ENCODE measurements at regions not wholly inside any gene's neighbourhood (a gene's known extent, or its start where the extent isn't known, plus 50 kb on each side); places are given as distances from the start of the nearest gene placed in this dataset.

DNA sequence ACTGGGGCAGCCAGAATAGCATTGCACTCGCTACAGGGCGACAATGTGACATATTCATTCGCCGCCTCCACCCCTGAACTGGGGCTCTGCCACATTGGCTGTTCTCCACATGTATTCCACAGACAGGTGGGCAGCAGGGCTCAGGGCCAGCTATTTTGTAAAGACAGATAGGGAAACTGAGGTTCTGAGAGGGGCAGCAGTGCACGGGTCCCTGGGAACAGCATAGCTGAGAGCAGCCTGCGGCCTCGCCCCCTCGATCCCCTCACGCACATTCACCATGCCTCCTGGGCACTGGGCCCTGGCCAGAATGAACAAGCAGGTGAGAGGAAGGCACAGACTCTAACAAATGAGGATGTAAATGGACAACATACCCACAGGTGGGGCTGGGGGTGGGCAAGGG lies 75.0 kb upstream of the SPATA12 start:
- DNase-seq (ENCODE audit: low read depth) = no peak

DNA sequence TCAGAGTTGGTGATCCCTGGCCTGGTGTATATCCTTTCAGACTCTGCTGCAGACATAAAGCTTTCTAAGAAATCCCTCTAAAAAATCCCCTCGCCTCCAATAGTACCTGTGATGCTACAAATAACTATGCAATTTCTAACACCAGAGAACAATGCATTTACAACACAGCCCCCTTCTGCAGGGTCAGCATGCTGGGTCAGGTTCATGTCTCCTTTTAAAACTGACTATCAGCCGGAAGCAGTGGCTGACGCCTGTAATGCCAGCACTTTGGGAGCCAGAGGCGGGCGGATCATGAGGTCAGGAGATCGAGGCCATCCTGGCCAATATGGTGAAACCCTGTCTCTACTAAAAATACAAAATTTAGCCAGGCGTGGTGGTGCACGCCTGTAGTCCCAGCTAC lies 77.0 kb upstream of the SPATA12 start:
- DNase-seq (ENCODE audit: low read depth) = no peak

DNA sequence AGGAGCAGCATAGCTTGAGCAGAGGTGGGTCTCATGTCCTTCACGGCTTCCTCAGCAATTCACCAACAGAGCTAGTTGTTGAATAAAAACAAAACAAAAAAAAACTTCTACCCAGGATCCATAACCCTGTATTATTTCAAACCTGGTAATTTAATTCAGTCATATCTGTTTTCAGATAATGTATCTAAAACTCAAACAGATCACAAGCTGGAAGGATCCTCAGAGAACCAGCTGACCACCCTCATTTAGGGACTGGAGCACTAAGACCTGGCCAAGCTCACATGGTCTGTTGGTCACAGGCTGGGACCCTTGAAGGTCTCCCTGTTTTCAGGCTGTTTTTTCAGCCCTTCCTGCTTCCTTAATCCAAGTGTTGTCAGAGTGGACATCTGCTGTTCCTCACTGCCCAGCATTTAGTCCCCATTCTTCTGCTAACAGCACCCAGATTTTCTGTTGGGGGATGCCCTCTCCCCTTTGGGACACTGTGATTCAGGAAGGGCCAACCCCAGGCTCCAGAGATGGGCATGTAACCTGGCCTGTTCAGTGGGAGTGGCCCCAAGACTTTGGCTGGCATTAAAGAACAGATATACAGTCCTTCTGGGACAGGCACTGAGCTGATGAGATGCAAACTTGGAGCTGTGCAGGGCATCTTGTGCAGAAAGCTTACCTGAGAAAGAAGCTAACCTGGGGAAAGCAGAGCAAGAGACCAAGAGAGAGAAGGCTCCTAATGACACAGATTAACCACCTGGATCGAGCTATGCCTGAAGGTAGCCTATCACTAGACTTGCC lies 78.8 kb upstream of the SPATA12 start:
- DNase-seq (ENCODE audit: low read depth) = no peak

DNA sequence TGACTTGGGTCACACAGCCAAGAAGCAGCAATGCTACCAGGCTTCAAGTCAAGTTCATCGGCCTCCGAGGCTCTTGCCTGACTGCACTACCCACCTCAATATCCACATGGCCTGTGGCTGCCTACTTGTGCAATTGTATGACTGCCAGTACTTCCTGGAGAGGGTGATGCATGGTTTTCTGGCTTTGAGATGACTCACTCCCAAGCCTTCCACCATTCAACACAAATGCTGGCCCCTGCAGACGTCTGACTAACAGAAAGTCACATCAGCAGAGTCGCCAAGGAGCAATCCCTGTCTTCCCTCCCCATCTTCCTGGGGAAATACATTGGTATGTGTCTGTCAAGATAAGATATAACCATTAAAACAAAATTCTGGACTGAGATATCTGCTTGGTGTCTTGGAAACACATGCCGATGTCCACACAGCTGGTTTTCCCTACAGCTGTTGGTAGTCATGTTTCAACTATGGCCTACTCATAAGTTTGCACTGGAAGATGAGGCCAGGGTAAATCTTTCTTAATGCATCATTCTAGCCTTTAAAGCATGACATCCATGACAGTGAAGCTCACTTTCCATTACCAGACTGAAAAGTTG lies 79.6 kb upstream of the SPATA12 start:
- peak; percentile 52 for DNase-seq (ENCODE audit: low read depth)

DNA sequence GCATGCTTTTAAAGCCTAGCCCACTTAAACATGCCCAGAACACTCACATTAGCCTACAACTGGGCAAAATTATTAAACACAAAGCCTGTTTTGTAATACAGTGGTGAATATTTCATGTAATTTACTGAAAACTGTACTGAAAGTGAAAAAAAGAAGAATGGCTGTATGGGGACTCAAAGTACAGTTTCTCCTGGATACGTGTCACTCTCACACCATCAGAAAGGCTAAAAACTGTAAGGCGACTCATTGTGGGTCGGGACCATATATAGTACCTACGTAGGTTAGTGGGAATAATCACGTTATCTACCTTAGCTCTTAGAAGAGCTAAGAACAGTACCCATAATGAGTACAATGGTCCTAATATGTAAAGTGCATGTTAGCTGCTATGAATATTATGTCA lies 80.2 kb upstream of the SPATA12 start:
- DNase-seq (ENCODE audit: low read depth) = no peak

DNA sequence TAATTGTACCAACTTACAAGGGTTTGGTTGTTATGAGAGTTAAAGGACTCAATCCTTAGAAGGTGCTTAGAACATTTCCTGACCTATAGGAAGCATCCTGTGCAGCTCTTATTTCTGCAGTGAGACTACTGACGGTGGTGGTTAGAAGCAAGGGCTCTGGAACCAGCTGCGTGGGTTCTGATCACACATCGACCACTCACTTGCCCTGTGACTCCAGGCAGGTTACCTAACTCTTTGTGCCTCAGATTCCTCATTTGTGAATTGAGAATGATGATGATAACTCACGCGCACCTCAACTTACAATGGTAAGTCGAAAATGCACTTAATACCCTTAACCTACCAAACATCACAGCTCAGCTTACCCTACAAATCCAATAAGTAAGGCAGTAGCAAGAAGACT lies 80.7 kb upstream of the SPATA12 start:
- no peak for DNase-seq (ENCODE audit: low read depth)

DNA sequence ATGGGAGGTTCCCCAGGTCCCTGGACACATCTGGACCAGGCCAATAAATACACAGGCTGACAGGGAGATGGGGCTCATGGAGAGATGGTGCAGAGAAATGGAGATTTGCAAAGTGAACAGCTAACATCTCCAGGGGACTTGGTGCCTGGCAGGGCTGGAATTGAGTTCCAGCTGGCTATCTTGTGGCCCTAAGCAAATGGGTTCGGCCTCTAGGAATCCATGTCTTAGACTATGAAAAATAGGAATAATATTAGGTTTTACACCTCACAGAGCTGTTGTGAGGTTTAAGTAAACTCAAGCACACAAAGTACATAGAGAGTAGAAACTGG lies 82.9 kb upstream of the SPATA12 start:
- DNase-seq (ENCODE audit: low read depth) = no peak

DNA sequence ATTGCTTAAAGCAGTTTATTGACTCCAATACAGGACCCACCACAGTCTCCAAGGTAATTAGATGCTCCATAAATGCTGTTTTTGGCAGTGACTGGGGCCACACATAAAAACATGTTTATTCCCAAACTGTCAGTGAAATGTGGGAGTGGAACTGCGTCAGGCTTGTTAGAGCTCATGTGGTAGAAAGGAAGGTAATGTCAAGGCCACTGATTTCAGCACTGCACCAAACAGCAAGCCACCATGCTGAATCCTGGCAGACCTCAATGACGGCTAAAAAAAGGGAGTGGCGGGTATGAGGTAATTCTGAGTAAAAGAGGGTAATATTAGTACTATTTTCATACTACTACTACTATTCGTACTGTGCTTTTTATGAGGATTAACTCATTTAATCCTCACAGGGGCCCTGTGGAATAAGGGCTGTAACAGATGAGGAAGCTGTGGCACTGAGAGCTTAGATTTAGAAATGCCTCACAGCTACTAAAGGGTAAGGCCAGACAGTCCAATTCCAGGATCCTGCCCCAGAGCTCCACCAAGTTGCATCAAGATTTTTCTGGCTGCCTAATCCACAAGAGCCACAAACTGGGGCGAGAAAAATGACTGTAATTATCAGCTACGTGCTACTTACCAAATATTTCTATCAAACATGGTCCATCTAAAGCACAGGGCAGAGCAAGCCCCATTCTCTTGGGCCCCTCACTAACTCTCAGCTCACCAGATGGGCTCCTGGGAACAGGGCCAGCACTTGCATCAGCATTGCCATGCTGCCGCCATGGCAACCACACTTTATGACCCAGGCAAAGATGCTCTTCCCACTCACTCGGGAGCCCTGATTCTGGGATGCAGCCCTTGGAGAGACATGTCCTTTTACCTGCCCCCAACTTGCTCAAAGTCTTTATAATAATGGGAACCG lies 83.6 kb upstream of the SPATA12 start:
- DNase-seq (ENCODE audit: low read depth) = no peak

DNA sequence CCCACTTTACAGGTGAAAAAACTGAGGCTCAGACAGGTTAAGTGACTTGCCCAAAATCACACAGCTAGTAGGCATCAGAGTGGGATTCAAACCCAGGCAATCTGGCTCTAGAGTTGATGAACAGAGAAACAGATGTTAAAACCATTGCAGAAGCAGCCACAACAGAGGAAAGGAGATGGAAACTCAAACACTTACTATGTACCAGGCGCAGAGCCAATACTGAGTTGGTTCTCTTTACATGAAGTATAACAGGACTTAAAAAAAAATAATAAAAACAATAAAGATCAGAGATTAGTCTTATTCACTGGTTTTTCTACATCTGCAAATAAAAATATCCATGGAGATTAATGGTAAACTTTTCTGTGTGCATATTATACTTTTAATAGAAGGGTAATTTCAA lies 84.9 kb upstream of the SPATA12 start:
- DNase-seq (ENCODE audit: low read depth) = no peak

DNA sequence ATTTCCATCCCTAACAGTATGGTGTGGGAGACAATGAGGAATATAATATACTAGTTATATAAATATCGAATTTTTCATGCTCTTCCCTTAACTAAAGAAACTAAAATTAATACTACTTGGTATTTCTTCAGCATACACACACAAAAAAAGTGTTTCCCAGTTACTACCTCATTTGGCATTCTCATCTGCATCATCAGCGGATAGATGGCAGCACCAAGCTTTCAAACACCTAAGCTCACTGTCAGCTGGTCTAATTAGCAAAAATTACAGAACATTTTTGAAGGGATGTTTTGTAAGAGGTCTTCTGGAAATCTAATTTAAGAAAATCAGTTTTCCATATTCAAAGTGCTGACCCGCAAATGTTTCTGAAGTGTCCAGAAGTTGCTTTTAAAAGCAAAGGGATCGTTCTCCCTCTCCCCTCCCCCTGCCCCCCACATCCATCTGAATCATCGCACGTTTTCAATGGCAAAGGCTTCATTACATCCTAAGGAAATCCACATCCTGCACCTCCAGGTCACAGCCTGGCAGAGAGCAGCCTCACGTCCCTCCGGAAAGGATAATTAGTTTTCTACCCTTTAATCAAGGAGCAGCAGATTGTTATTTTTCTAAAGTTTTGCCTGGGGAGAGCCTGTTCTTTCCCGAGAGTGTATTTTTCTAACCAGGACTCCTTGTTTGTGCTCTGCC lies 86.1 kb upstream of the SPATA12 start:
- no peak for DNase-seq (ENCODE audit: low read depth)

DNA sequence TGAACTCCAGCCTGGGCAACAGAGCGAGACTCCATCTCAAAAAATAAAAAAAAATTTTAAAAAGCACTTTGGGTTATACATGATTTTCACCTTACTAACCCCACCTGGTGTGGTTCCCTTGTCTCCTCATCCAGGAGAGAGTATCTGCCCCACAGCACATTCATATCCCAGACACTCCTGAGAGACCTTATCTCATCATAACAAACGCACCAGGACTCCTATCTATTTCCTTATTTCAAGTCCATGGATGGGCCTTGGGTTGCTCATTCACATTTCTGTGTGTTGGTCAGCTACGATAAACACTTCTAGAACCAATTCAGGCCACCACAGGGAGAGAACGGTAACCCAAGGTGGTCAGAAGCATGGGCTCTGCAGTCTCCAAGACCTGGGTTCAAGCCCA lies 88.6 kb upstream of the SPATA12 start:
- DNase-seq (ENCODE audit: low read depth) = no peak

DNA sequence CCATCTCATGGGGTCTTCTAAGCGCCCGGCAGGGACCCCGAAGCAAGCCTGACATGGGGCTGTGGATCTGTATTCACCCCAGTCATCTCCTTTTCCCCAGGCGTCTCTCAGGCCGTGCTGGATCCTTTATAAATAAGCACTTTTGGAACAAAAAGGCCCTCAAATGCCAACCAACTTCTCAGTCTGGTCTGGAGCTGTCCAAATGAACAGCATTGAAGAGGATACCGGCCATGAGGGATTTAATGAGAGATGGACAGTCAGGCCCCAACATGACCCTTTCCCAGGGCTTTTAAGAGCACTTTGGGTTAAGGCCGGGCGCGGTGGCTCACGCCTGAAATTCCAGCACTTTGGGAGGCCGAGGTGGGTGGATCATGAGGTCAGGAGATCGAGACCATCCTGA lies 89.2 kb upstream of the SPATA12 start:
- DNase-seq (ENCODE audit: low read depth) = no peak

DNA sequence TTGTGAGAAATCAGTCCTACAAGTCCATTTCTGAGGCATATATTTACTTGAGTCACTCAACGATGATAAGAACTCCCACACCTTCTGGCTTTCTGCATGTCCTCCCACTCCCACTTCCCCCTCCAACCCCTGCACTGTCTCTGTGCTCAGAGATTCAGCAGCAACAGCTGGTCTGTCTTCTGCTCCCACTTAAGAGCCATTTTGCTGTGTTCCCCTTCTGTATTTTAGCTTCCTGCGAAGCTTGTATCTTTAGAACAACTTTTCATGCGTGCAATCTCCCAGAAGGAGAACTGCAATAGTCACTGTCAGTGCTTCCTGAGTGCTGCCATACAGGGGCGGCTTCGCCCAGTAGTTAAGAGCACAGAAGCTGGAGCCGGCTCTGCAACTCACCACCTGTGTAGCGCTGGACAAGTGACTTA lies 90.0 kb upstream of the SPATA12 start:
- DNase-seq (ENCODE audit: low read depth) = no peak

DNA sequence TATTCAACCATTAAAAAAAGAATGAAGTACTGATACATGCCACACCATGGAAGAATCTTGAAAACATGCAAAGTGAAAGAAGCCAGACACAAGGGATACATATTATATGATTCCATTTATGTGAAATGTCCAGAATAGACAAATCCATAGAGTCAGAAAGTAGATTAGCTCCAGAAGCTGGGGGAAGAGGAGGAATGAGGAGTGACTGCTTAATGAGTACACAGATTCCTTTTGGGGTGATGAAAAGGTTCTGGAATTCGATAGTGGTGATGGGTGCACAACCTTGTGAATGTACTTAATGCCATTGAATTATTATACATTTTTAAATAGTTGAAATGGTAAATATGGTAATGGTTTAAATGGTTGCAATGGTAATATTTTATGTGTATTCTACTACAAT lies 90.6 kb upstream of the SPATA12 start:
- no peak for DNase-seq (ENCODE audit: low read depth)

DNA sequence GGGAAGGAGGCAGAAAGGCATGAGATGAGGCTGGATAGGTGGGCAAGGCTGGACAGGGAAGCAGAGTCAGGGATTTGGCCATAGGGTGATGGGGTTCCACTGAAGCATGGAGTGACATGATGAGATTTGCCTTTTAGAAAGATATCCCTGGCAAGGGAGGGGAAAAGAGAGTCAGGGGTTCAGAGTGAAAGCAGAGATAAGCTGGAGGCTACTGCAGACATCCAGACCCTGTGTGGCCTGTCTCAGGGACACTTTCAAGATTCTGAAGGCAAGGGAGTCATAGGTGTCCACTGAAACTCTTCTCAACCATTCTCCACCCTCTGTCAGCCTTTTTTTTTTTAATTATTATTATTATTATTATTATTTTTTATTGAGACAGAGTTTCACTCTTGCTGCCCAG lies 94.0 kb upstream of the SPATA12 start:
- DNase-seq (ENCODE audit: low read depth) = no peak

DNA sequence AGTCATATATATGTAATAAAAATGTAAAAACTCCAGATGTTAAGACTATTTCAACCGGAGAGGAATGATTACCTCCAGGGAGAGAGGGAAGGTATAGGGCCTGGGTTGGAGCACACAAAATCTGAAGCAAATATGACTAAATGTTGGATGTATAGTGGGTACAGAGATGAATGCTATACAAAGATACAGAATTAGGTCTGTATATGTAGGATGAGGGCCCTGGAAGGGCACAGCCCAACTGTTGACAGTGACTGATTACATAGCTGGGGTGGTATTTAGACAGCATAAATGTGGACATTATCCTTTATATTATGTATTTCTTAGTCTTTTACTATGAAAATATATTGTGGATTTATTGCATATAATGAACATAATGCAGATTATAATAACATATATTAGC lies 94.4 kb upstream of the SPATA12 start:
- DNase-seq (ENCODE audit: low read depth) = no peak

DNA sequence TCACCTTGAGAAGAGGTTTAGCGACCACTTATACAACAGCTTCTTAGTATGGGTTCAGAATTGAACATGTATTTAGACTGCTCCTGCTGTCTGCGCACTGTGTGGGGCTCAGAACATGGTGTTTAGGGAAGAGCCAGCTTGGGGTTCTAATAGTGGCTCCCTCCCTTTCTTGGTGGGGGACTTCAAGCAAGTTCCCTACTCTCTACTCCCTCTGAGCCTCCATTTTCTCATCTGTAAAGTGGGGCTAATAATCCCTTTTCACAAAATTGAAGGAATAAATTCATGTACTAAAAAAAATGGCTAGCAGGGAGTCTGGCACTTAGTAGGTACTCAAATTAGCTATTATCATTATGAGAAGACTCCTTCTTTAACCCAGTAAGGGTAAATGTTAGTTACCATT lies 97.5 kb upstream of the SPATA12 start:
- DNase-seq (ENCODE audit: low read depth) = no peak

DNA sequence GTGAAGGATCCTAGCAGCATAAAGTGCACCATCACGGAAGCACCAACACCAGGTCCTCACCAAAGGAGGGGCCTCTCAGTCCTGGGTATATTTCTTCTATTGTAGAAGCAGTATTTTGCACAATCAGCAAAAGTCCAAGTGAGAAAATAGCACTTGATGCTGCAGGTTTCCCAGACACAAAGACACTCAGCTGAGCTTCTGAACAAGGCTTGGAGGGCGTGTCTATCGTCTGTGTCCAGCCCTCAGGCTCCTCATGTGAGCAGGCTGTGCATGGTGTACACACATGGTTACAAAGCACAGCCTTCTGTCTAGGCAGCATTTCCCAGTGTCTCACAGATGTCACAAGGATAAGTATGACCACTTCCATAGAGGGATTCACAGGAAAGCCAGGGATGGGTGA lies 98.3 kb upstream of the SPATA12 start:
- DNase-seq (ENCODE audit: low read depth) = no peak

DNA sequence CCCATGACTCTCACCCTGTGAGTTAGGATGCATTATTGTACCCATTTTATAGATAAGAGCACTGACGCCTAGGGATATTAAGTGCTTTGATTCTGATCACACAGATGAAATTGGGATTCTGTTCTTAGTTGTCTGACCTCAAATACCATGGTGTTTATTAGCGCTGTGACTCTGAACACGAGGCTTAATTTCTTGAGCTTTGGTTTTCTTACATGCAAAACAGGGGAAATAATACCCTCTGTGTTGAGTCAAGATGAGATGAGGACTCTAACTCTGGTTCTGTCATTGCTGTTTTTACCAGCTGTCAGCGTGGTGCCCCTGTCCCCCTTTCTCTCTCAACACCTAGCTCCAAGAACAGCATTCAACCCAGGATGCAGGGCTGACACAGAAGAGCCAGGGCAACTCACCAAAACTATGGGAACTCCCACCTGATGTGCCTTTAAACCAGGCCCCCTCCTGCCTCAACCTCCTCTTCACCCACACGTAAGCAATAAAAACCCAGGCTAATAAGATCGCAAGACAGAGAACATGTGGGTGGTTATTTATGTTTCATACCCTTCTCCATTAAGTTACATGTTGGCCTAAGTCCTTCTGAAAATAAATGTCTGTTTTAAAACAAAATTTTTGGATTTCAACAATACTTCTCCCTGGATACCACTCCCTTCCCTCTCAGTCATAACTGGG lies 100.1 kb upstream of the SPATA12 start:
- DNase-seq (ENCODE audit: low read depth) = no peak

DNA sequence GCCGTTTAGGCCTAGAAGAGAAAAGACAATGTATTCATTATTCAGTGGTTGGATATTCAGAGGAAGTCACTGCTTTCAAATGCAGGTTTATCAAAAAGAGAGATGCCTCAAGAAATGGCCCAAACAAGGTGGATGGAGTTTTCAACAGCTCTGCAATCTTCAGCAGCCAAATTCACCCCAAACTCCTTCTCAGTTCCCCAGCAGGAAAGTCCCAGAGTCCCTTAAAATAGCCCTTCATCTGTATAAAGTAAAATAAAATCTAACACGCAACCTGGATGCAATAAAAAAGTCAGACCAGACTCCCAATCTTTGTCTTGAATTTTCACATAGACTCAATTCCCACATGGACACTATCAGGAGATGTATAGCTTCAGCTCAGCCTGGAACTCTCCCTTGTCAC lies 101.6 kb upstream of the SPATA12 start:
- DNase-seq (ENCODE audit: low read depth) = no peak

DNA sequence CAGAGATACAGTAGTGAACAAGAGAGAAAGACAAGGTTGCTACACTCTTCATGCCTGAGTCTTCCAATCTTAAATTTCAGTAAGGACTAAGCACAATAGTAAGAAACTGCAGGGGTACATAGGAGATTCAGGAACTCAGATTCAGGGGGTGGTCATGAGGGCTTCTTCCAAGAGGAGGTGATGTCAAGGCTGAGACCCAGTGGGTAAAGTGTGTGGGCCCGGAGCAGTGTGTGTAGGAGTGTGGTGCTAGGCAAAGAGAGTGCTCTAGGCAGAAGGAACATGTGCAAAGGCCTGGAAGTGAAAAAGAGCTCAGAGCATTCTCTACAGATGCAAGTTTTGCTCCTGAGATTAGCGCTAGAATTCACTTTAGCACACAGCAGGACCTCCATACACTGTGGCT lies 102.9 kb upstream of the SPATA12 start:
- DNase-seq (ENCODE audit: low read depth) = no peak

DNA sequence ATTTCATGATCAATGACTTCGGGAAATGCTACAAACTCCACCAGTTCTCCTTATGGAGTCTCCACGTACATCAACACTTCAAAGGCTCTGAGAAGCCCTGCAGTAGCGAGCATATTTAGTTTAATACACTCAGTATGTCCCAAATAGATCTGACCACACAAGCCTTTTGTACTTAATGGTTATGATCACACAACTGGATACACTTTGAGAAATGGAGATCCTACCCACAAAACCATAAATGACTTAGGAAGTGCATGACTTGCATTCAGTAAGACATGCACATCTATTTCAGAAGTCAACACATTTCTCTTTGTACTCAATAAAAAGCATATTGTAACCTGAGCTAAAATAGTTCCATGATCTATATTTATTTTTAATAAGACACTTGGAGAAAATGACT lies 103.6 kb upstream of the SPATA12 start:
- DNase-seq (ENCODE audit: low read depth) = no peak

Data from activated T-cell treated with anti-CD3 and anti-CD28 coated beads for 48 hours (primary cell).